ENCODE measurements at regions not wholly inside any gene's neighbourhood (a gene's known extent, or its start where the extent isn't known, plus 50 kb on each side); places are given as distances from the start of the nearest gene placed in this dataset.

- H3K4me1 ChIP-seq (ENCODE audit: insufficient read depth, low read length, poor library complexity, severe bottlenecking): no peaks in the 10 kb centered on the region
- ChIA-PET POLR2A (ENCODE audit: low non-redundant PET) (no interaction called here), CTCF (no interaction called here)
- no TSS peak for BruUV-seq (replicated peaks)
- H3K27ac ChIP-seq (ENCODE audit: low read depth, low read length, poor library complexity, severe bottlenecking): no peak overlapping the region
- no peak for DNase-seq (ENCODE audit: low spot score)
- no peaks in the 10 kb centered on the region for H3K27me3 ChIP-seq (replicated peaks; ENCODE audit: insufficient read depth, low read depth, low read length, poor library complexity)
- no peak overlapping the region for H3K4me3 ChIP-seq (ENCODE audit: low read depth, low read length, poor library complexity, severe bottlenecking)
- no peaks in the 10 kb centered on the region for H3K36me3 ChIP-seq (ENCODE audit: insufficient read depth, low read length, poor library complexity, severe bottlenecking)
- intact Hi-C loops (cut with micrococcal nuclease; ENCODE audit: unreplicated experiment): no loop called here
- no peaks in the 10 kb centered on the region for H3K9me3 ChIP-seq (ENCODE audit: low read depth, low read length, poor library complexity, severe bottlenecking)
- TF ChIP-seq CTCF (conservative IDR thresholded peaks at IDR 0.05; ENCODE audit: low read depth, low read length) (no peak), EZH2 (IDR thresholded peaks at IDR 0.05; ENCODE audit: borderline replicate concordance, low read depth, low read length, poor library complexity, severe bottlenecking) (no peak)
These were observed 405.3 kb upstream of the SUCLG2 start for GRCh38 chr3:68059628-68060152.

- H3K4me1 ChIP-seq (ENCODE audit: insufficient read depth, low read length, poor library complexity, severe bottlenecking): no peaks in the 10 kb centered on the region
- H3K9me3 ChIP-seq (ENCODE audit: low read depth, low read length, poor library complexity, severe bottlenecking): no peaks in the 10 kb centered on the region
- no peaks in the 10 kb centered on the region for H3K36me3 ChIP-seq (ENCODE audit: insufficient read depth, low read length, poor library complexity, severe bottlenecking)
- ChIA-PET POLR2A (ENCODE audit: low non-redundant PET) (no interaction called here), CTCF (no interaction called here)
- no peak for DNase-seq (ENCODE audit: low spot score)
- intact Hi-C loops (cut with micrococcal nuclease; ENCODE audit: unreplicated experiment): no loop called here
- H3K4me3 ChIP-seq (ENCODE audit: low read depth, low read length, poor library complexity, severe bottlenecking): no peak overlapping the region
- H3K27ac ChIP-seq (ENCODE audit: low read depth, low read length, poor library complexity, severe bottlenecking): no peak overlapping the region
- TF ChIP-seq CTCF (conservative IDR thresholded peaks at IDR 0.05; ENCODE audit: low read depth, low read length): no peak
- no TSS peak for BruUV-seq (replicated peaks)
- no peaks in the 10 kb centered on the region for H3K27me3 ChIP-seq (replicated peaks; ENCODE audit: insufficient read depth, low read depth, low read length, poor library complexity)
These were observed 403.4 kb upstream of the SUCLG2 start for GRCh38 chr3:68057637-68058320.

- Histone ChIP-seq H3K36me3 (ENCODE audit: insufficient read depth, low read length, poor library complexity, severe bottlenecking) (no peaks in the 10 kb centered on the region), H3K4me1 (ENCODE audit: insufficient read depth, low read length, poor library complexity, severe bottlenecking) (no peaks in the 10 kb centered on the region), H3K4me3 (ENCODE audit: low read depth, low read length, poor library complexity, severe bottlenecking) (no peak overlapping the region), H3K9me3 (ENCODE audit: low read depth, low read length, poor library complexity, severe bottlenecking) (no peaks in the 10 kb centered on the region), H3K27me3 (replicated peaks; ENCODE audit: insufficient read depth, low read depth, low read length, poor library complexity) (no peaks in the 10 kb centered on the region), H3K27ac (ENCODE audit: low read depth, low read length, poor library complexity, severe bottlenecking) (no peak overlapping the region)
- DNase-seq (ENCODE audit: low spot score): no peak
- intact Hi-C loops (cut with micrococcal nuclease; ENCODE audit: unreplicated experiment): no loop called here
- CTCF ChIA-PET: no interaction called here
- no TSS peak for BruUV-seq (replicated peaks)
- POLR2A ChIA-PET (ENCODE audit: low non-redundant PET): no interaction called here
- TF ChIP-seq CTCF (conservative IDR thresholded peaks at IDR 0.05; ENCODE audit: low read depth, low read length) (no peak), EZH2 (IDR thresholded peaks at IDR 0.05; ENCODE audit: borderline replicate concordance, low read depth, low read length, poor library complexity, severe bottlenecking) (no peak)
These were observed 402.1 kb upstream of the SUCLG2 start for GRCh38 chr3:68056556-68056955.
